HG03565 (cell line): ENCODE measurements at regions not wholly inside any gene's neighbourhood (a gene's known extent, or its start where the extent isn't known, plus 50 kb on each side); places are given as distances from the start of the nearest gene placed in this dataset.
"Not testable (repeated sequence)": the region's sequence is repeated elsewhere in the genome, so short reads cannot be mapped to it uniquely, and the experiment has no call there.

Experiments used
- ATAC-seq: cut with Tn5 transposase; IDR thresholded peaks from one replicate; pipeline ENCODE4 v1.9.1; 2021; ENCODE audit warnings: mild to moderate bottlenecking, moderate library complexity; ENCODE audit not compliant: unreplicated experiment

GRCh38 chr5:102049517-102049916, 246.6 kb downstream of the SLCO4C1 start:
- ATAC-seq: no peak

DNA sequence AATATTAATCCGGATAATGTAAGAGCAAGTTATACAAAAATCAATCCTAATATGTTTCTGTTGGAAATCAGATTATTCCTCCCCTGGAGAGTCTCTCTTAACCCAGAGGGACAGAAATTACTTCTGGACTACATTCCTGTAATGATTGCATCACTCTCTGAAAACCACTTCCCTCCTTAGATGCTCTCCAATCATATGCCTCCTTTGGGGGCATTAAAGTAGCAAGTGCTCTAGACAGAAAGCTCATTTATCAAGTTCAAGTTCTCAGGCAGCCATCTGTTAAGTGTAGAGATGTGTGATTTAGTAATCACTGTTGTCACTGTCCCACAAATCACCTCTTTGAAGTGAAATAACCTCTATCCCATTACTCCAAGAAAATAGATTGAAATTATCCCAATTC, 247.1 kb downstream of the SLCO4C1 start:
- no peak for ATAC-seq

DNA sequence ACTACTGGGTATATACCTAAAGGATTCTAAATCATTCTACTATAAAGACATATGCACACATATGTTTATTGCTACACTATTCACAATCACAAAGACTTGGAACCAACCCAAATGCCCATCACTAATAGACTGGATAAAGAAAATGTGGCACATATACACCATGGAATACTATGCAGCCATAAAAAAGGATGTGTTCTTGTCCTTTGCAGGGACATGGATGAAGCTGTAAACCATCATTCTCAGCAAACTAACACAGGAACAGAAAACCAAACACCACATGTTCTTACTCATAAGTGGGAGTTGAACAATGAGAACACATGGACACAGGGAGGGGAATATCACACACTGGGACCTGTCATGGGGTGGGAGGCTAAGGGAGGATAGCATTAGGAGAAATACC, 249.0 kb downstream of the SLCO4C1 start:
- not testable (repeated sequence) for ATAC-seq

DNA sequence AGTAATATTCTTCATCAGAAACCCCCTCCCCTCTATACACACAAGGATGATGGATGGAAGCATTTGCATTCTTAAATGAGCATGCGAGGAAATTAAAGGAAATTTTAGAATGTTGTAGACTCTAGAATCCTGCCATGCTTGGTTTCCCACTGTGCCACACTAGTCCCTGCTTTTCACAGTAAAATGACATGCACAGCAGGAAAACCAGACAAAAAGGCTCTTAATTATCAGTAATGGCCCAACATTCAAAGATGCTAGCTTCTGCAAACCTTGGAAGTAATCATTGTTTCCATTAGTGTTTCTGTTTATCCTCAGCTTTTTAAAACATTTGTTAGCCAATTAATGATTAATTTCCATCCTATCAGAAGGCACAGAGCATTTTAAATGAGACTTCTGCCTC, 255.8 kb downstream of the SLCO4C1 start:
- ATAC-seq: no peak

- ATAC-seq: no peak
Observed at GRCh38 chr5:102036927-102037326, 259.2 kb downstream of the SLCO4C1 start.

DNA sequence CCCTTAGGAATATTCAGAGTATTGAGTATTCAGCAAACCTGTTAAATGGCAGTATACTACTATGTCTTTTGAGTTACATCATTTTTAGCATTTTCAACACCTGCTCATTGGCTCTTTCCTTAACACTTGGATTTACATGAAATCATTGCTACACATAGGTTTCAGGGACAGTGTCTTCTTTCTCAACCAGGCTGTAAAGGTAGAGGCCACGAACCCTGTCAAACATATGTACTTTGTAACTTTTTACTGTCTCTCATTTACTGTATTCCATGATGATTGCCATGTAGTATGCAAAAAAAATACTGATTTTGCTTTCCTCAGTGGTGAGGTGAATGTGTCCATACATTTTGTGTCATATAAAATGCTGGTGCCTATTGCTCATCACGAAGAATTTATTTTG, 264.4 kb downstream of the SLCO4C1 start:
- ATAC-seq: no peak

GRCh38 chr5:102018690-102019089, 277.4 kb downstream of the SLCO4C1 start:
- ATAC-seq: no peak

- ATAC-seq: no peak
Observed at GRCh38 chr5:102018279-102018678, 277.8 kb downstream of the SLCO4C1 start.

DNA sequence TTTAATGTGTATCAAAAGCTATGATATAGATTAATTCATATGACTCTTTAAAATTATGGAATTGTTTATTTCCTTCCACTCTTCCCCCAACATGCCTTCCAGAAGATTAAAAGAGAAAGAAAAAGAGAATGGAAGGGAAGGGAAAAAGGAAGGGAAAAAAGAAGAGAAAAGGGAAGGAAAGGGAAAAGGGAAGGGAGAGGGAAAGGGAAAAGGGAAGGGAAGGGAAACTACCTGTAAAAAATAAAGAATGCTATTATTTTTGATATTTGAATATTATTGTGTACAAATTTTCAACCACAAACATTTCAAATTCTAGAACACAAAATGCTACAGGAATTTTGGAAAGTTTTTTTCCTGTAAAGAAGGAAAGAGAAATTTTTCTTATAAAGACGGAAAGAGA, 281.7 kb downstream of the SLCO4C1 start:
- ATAC-seq: no peak

- no peak for ATAC-seq
Observed at GRCh38 chr5:102010644-102011043, 285.4 kb downstream of the SLCO4C1 start.

- no peak for ATAC-seq
Observed at GRCh38 chr5:101997235-101997634, 298.8 kb downstream of the SLCO4C1 start.

DNA sequence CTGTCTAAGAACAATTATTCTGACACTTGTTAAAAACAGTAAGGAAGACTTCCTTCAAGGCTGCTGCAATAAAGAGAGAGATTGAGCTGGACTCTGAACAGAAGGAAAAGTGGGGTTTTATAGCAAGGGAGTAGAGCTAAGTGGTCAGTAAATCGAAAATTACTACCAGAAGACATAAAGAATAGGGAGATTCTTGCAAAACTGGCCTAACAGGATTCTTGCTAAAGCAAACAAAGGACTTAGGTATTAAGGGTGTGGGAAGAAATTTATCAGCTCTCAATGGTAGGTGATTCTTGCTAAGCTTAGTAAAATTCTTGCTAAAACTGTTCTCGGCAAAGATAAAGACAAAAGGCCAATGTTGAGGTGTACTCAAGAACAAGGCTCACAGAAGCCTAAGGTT, 300.5 kb downstream of the SLCO4C1 start:
- no peak for ATAC-seq

DNA sequence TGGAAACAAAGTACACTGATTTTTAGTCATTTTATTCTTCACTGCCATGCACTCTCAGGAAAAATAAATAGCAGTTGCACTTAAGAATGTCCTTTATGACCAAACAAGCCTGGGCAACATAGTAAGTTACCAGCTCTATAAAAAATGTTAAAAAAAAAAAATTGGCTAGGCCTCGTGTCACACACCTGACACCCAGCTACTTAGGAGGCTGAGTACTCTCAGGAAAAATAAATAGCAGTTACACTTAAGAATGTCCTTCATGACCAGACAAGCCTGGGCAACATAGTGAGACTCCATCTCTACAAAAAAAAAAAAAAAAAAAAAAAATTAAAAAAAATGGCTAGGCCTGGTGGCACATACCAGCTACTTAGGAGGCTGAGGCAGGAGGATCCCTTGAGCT, 304.6 kb downstream of the SLCO4C1 start:
- no peak for ATAC-seq

DNA sequence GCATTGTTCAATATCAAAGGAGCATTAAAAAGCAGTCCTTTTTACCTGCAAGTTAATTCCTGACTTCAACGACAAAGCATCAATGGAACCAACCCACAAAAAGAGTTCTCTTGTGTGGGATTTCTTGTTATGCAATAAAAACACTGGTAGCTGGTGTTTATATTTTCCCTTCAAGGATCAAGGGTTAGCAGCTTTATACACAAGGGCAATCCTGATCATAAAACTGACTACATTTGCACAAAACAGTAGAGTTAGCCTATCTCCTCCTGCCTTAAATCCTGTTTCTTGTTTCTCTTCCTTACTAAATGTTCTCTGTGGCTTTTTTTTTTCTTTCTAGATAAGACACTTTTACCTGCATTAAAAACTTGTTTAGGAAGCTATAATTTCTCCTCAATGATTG, 306.4 kb downstream of the SLCO4C1 start:
- no peak for ATAC-seq

DNA sequence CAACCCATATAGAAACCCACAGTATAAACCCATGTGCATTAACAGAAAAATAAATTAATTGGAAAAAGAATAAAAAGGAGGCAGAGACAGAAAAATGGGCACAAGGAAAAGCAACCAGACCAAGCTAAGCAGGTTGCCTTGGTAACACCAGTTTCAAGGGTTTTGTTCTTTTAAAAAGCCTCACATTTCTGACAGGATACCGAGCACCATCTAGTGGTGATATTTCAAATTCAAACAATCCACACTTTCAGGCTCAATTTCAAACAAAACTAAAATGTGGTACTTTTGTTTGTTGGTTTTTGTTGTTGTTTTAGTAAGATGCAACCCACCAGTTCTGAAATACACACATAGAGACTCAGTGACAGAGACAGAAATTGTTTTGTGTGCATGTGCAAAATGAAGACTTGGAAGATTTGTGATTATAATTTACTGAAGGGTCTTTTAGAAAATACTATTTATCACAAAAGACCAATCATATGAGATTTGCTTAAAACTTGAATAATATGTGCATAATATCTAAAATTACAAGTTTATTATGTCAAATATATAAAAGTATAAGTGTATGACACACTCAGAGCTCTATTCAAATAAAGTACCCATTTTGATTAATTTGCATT, 318.2 kb downstream of the SLCO4C1 start:
- peak; percentile 94 for ATAC-seq

- ATAC-seq: no peak
Observed at GRCh38 chr5:101976933-101977332, 319.2 kb downstream of the SLCO4C1 start.

GRCh38 chr5:101969742-101970141, 326.3 kb downstream of the SLCO4C1 start:
- ATAC-seq: no peak

DNA sequence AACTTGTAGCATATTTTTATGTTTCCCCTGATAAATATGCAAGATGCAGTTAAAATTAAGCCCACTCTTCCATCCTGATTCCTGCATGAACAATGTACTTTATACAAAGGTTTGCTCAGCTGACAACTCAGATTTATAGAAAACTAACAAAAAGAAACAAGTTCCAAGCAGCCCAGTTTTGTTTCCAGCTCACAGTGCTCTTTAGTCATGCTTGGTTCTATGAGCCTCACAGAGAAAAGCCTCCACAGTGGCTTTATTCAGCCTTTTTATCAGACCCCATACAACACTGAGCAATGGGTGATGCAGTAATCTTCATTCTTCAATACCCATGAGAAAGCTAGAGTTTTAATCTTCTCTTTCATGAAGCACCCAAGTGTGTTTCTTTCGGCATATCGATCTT, 329.6 kb downstream of the SLCO4C1 start:
- no peak for ATAC-seq

DNA sequence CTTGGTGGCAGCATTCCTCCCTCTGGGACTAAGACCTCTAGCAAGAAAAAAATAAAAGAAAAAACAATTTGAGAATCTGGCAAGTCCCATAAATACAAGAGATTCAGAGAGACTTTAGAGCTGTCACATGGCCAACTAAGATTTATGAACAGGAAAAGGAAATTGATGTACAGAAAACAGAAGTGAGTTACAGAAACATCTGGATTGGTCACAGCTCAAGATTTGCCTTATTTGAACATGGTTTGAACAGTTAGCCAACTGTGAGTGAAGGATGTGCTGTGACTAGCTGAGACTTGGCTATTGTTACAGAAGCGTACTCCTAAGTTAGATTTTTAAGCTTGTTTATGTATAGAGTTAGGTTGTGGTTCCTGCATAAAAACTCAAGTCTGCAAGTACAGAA, 340.2 kb downstream of the SLCO4C1 start:
- ATAC-seq: no peak

GRCh38 chr5:101950019-101950418, 346.1 kb downstream of the SLCO4C1 start:
- no peak for ATAC-seq

DNA sequence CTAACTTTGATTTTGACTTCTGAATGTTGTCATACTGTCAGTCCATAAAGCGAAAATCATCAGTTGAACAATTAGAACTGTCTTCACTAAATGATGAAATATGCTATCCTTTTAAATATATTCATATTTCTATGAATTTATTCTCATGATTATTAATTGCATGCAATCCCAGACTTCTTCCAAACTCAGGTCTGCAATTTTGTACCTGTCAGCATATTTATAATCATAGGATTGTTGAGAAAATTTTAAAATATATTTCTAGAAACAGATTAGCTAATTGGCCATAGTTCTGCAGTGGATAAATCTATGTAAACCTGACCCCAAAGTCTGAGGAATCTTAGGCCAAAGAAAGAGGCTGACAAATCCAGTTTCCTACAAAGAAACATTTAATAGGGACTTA, 347.5 kb downstream of the SLCO4C1 start:
- no peak for ATAC-seq

- ATAC-seq: peak; percentile 45
Observed at GRCh38 chr5:101943784-101944183, 352.3 kb downstream of the SLCO4C1 start.

- ATAC-seq: peak; percentile 89
Observed at GRCh38 chr5:101942321-101942882, 353.7 kb downstream of the SLCO4C1 start.
